Lung (tissue), 11 donors: ENCODE measurements at regions not wholly inside any gene's neighbourhood (a gene's known extent, or its start where the extent isn't known, plus 50 kb on each side); places are given as distances from the start of the nearest gene placed in this dataset.

Experiments used
- ATAC-seq: fragments of 200-7000 bp; cut with Tn5 transposase; one replicate; pipeline ENCODE4 v1.9.1; 2020; ENCODE audit warnings: moderate number of reproducible peaks; ENCODE audit not compliant: insufficient read depth, low FRiP score
- DNase-seq, 3 donors: peaks; one replicate each; pipeline ENCODE4 v3.0.0-alpha.2; 2013 to 2017
- H3K27ac ChIP-seq, 2 donors: one replicate each; pipeline ENCODE4 v1.5.1; 2013; ENCODE audit warnings: mild to moderate bottlenecking in 2 of 2, moderate library complexity in 2 of 2, control low read depth in 1 of 2, inconsistent platforms in 1 of 2, low read depth in 1 of 2, low read length in 1 of 2
- H3K27me3 ChIP-seq, 3 donors: one replicate each; pipeline ENCODE4 v1.5.1; 2013; ENCODE audit warnings: low read length in 2 of 3; ENCODE audit not compliant: control insufficient read depth in 3 of 3, insufficient read depth in 3 of 3
- H3K36me3 ChIP-seq, 4 donors: one replicate each; pipeline ENCODE4 v1.5.1; 2013; ENCODE audit warnings: low read length in 4 of 4, mild to moderate bottlenecking in 1 of 4, moderate library complexity in 1 of 4; ENCODE audit not compliant: control insufficient read depth in 4 of 4, insufficient read depth in 4 of 4
- H3K4me1 ChIP-seq, 5 donors: one replicate each; pipeline ENCODE4 v1.5.1; 2013; ENCODE audit warnings: low read length in 5 of 5, mild to moderate bottlenecking in 2 of 5, moderate library complexity in 1 of 5; ENCODE audit not compliant: control insufficient read depth in 5 of 5, insufficient read depth in 5 of 5
- H3K4me3 ChIP-seq: one replicate; pipeline ENCODE4 v1.5.1; 2013; ENCODE audit warnings: mild to moderate bottlenecking, control low read depth, moderate library complexity
- H3K9ac ChIP-seq, 2 donors: one replicate each; pipeline ENCODE4 v1.5.1; 2013; ENCODE audit warnings: low read length in 2 of 2, control low read depth in 1 of 2; ENCODE audit not compliant: insufficient read depth in 1 of 2
- H3K9me3 ChIP-seq, 4 donors: one replicate each; pipeline ENCODE4 v1.5.1; 2013; ENCODE audit warnings: low read length in 3 of 4, mild to moderate bottlenecking in 1 of 4, moderate library complexity in 1 of 4; ENCODE audit not compliant: control insufficient read depth in 4 of 4, insufficient read depth in 3 of 4
- WGBS, 2 donors: extraction: QIAGEN DNeasy Blood & Tissue Kit; methylation state at CpG; one replicate each; pipeline ENCODE4 v1.1.7; 2013; 5-methylcytosine and 5-hydroxymethylcytosine counted together
- TF ChIP-seq, protein P1 (sequence below): IDR thresholded peaks from 2 replicates; pipeline ENCODE4 v1.5.1; 2012; ENCODE audit warnings: mild to moderate bottlenecking; ENCODE audit errors: control extremely low read depth, extremely low read depth
- donor health status: control.
- donor health status: control.
- donor health status: Bipolar disorder and iron deficiency.
- donor health status: healthy.
- donor health status: DM: yes; HTN: yes; CAD: no.

DNA sequence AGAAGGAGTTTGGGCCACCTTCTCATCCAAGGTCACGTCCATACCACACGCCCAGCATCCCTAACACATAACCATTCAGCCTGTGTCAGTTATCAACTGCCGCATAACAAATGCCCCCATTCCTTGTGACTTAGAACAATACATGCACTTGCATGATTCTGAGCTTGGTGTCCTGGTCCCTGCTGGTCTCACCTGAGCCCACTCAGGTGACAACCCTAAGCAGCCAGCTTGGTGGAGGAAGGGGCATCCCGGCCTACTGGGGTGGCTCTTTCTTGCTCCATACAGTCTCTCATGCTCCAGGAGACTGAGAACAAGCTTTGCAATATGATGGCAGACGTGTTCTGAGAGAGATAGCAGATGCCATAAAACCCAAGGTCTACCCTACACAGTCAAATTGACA, 1276.9 kb downstream of the TBC1D22A start:
- Histone ChIP-seq H3K9ac (no peak overlapping the region), H3K4me1 (no peaks in the 10 kb centered on the region), H3K27ac (no peak overlapping the region), H3K9me3 (peaks cover 0 to 8% (median 0%) of the 10 kb centered on the region in 4 donors), H3K36me3 (no peaks in the 10 kb centered on the region), H3K27me3 (no peaks in the 10 kb centered on the region), H3K4me3 (no peak overlapping the region)
- TF ChIP-seq, protein P1, sequence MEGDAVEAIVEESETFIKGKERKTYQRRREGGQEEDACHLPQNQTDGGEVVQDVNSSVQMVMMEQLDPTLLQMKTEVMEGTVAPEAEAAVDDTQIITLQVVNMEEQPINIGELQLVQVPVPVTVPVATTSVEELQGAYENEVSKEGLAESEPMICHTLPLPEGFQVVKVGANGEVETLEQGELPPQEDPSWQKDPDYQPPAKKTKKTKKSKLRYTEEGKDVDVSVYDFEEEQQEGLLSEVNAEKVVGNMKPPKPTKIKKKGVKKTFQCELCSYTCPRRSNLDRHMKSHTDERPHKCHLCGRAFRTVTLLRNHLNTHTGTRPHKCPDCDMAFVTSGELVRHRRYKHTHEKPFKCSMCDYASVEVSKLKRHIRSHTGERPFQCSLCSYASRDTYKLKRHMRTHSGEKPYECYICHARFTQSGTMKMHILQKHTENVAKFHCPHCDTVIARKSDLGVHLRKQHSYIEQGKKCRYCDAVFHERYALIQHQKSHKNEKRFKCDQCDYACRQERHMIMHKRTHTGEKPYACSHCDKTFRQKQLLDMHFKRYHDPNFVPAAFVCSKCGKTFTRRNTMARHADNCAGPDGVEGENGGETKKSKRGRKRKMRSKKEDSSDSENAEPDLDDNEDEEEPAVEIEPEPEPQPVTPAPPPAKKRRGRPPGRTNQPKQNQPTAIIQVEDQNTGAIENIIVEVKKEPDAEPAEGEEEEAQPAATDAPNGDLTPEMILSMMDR, result no peak
- 94% methylated on average over 5 of the region's 5 CpGs for WGBS, 2 donors
- ATAC-seq (no peak), DNase-seq (no peak)

DNA sequence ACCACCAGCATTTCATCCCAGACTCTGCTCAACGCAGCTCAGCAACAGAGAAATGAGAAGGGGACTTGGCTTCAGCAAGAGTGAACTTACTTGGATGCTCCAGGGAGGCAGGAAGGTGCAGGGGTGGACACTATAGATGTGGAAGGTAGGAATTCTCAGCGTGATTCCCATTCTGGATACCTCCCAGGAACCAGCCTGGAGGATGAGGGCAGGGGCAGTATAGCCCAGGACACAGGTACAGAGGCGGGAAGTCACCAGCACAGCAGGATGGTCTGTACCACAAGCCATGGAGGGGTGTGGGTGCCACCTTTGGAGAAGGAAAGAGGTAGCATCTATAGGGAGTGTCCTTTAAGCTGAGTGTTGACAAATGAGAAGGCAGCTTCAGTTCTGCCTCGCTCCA, 1275.2 kb downstream of the TBC1D22A start:
- Histone ChIP-seq H3K27me3 (no peaks in the 10 kb centered on the region), H3K36me3 (no peaks in the 10 kb centered on the region), H3K4me3 (no peak overlapping the region), H3K9me3 (peaks cover 0 to 8% (median 0%) of the 10 kb centered on the region in 4 donors), H3K9ac (no peak overlapping the region), H3K4me1 (no peaks in the 10 kb centered on the region), H3K27ac (no peak overlapping the region)
- no peak for ATAC-seq
- DNase-seq, result no peak
- TF ChIP-seq, protein P1, result no peak
- 70 to 74% methylated on average over 4 of the region's 4 CpGs for WGBS, 2 donors

DNA sequence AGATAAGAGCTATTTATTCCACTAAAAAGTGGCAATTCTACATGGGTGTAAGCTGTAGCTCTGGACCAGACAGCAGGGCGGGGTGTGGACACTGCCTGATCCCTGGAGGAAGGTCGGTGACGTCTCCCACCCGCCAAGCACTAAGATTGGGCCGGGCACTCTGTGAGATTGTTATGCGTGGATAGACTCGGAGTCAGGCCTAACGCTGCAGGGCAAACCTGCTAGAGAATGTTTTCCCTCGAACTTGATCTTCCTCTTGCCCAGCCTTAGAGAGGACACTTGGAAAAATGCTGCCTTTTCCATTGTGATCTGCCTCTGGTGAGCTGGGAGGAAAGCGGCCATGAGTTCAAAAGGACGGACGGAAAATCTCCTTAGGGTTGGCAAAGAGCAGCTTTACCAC, 1273.4 kb downstream of the TBC1D22A start:
- DNase-seq (peak in 1 of 3 donors; percentile 5), ATAC-seq (no peak)
- TF ChIP-seq, protein P1, result no peak
- H3K9ac ChIP-seq, result no peak overlapping the region
- no peaks in the 10 kb centered on the region for H3K36me3 ChIP-seq
- no peaks in the 10 kb centered on the region for H3K27me3 ChIP-seq
- no peak overlapping the region for H3K4me3 ChIP-seq
- no peak overlapping the region for H3K27ac ChIP-seq
- 69 to 81% methylated on average over 12 of the region's 12 CpGs for WGBS, 2 donors
- H3K9me3 ChIP-seq, result peaks cover 0 to 8% (median 0%) of the 10 kb centered on the region in 4 donors
- no peaks in the 10 kb centered on the region for H3K4me1 ChIP-seq

DNA sequence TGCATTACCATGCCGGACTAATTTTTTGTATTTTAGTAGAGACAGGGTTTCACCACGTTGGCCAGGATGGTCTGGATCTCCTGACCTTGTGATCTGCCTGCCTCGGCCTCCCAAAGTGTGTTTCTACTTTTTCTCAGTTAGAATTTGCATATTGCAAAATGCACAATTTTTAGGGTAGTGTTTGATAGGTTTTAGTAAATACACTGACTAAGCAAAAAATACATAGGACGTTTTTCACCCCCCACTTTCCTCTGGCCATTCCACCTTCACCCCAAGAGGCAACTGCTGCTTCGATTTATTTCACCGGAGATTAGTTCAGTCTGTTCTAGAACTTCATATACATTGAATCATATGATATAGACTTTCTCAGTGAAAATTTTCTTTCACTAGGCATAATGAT, 1269.1 kb downstream of the TBC1D22A start:
- no peaks in the 10 kb centered on the region for H3K27me3 ChIP-seq
- TF ChIP-seq, protein P1, result no peak
- no peaks in the 10 kb centered on the region for H3K9me3 ChIP-seq
- no peak overlapping the region for H3K9ac ChIP-seq
- no peak overlapping the region for H3K4me3 ChIP-seq
- ATAC-seq (no peak), DNase-seq (no peak)
- H3K27ac ChIP-seq, result no peak overlapping the region
- WGBS, 2 donors, result 76 to 80% methylated on average over 6 of the region's 6 CpGs
- no peaks in the 10 kb centered on the region for H3K4me1 ChIP-seq
- H3K36me3 ChIP-seq, result no peaks in the 10 kb centered on the region
